ENCODE measurements at regions not wholly inside any gene's neighbourhood (a gene's known extent, or its start where the extent isn't known, plus 50 kb on each side); places are given as distances from the start of the nearest gene placed in this dataset.

GRCh38 chr3:194830401-194830800, 144.7 kb downstream of the FAM43A start:
- TF ChIP-seq MAX (IDR thresholded peaks at IDR 0.05), result no peak
- no peak for TF ChIP-seq BCL3 (IDR thresholded peaks at IDR 0.05)
- no peak for TF ChIP-seq CTCF (IDR thresholded peaks at IDR 0.05)
- TF ChIP-seq POLR2A (IDR thresholded peaks at IDR 0.05; ENCODE audit: low read length), result no peak
- TF ChIP-seq MAZ (IDR thresholded peaks at IDR 0.05; ENCODE audit: borderline replicate concordance, low read depth, low read length), result no peak
- no peak for TF ChIP-seq RCOR1 (IDR thresholded peaks at IDR 0.05; ENCODE audit: low read depth, low read length)
- TF ChIP-seq TP53 (CRISPR knock-in tag; IDR thresholded peaks at IDR 0.05), result no peak
- TF ChIP-seq REST (IDR thresholded peaks at IDR 0.05), result no peak

All from A549 (cell line).